ENCODE measurements at regions not wholly inside any gene's neighbourhood (a gene's known extent, or its start where the extent isn't known, plus 50 kb on each side); places are given as distances from the start of the nearest gene placed in this dataset.

GRCh38 chr12:114903083-114903691 lies 219.2 kb upstream of the TBX3 start:
- TF ChIP-seq POLR2A (IDR thresholded peaks at IDR 0.05), result no peak
- TF ChIP-seq CTCF (IDR thresholded peaks at IDR 0.05 in 4 of 5, conservative IDR thresholded peaks at IDR 0.05 in 1 of 5), result no peak

Data from gastrocnemius medialis (tissue), 4 donors.